NCI-H774 (cell line): ENCODE measurements at regions not wholly inside any gene's neighbourhood (a gene's known extent, or its start where the extent isn't known, plus 50 kb on each side); places are given as distances from the start of the nearest gene placed in this dataset.

Experiments used
- DNase-seq: peaks from one replicate; lab custom pipeline; 2025; lab: John Stamatoyannopoulos, UW

- no peak for DNase-seq
These were observed 51.1 kb upstream of the ATP10B start for GRCh38 chr5:160903076-160903475.
